Endothelial cell of umbilical vein (primary cell): ENCODE measurements at regions not wholly inside any gene's neighbourhood (a gene's known extent, or its start where the extent isn't known, plus 50 kb on each side); places are given as distances from the start of the nearest gene placed in this dataset.

Source experiments
- BruUV-seq: library from RNA; stranded (reverse); fragments of 400-500 nt; replicated peaks from 2 replicates; lab custom pipeline; 2021; lab: Mats Ljungman, UMichigan
- CTCF ChIA-PET: fragments of 300-600, 350-600 bp; sonication (Branson Sonifier 250); formaldehyde crosslinking; loops from one replicate; lab custom pipeline; 2021; ENCODE audit warnings: antibody characterized with exemption, inconsistent platforms; lab: Charles Lee
- POLR2A ChIA-PET: fragments of 300-600, 350-600 bp; sonication (Branson Sonifier 250); formaldehyde crosslinking; loops from one replicate; lab custom pipeline; 2021; ENCODE audit warnings: antibody characterized with exemption, inconsistent platforms; lab: Charles Lee
- DNase-seq: peaks from one replicate; pipeline ENCODE4 v3.0.0-alpha.2; 2011; ENCODE audit warnings: low read depth, low spot score
- FAIRE-seq: peaks from 2 replicates; lab custom pipeline; 2011; peaks lifted over from hg19 to GRCh38; lab: Jason Lieb, UNC
- H2AFZ ChIP-seq: 2 replicates; pipeline ENCODE4 v1.6.0; 2012; ENCODE audit warnings: low read depth, low read length, control low read depth, inconsistent platforms
- H3K27ac ChIP-seq: 2 replicates; pipeline ENCODE4 v1.5.1; 2011; ENCODE audit warnings: low read depth, mild to moderate bottlenecking, control low read depth, low read length, moderate library complexity; ENCODE audit not compliant: insufficient read depth
- H3K27me3 ChIP-seq, 2 experiments: 2 replicates each; pipeline versions ENCODE4 v1.6.0 to v1.6.1; 2011; ENCODE audit warnings: low read length in 2 of 2, mixed read lengths in 1 of 2; ENCODE audit not compliant: control insufficient read depth in 2 of 2, insufficient read depth in 2 of 2
- H3K36me3 ChIP-seq, 2 experiments: 2 replicates in 1 of 2; 3 replicates in 1 of 2; pipeline ENCODE4 v1.5.1; 2011; ENCODE audit warnings: low read length in 2 of 2, mild to moderate bottlenecking in 1 of 2, moderate library complexity in 1 of 2; ENCODE audit not compliant: control insufficient read depth in 2 of 2, insufficient read depth in 2 of 2; ENCODE audit errors: extremely low read depth in 1 of 2
- H3K4me1 ChIP-seq: 3 replicates; pipeline ENCODE4 v1.5.1; 2011; ENCODE audit warnings: mild to moderate bottlenecking, low read length; ENCODE audit not compliant: control insufficient read depth, insufficient read depth; ENCODE audit errors: extremely low read depth
- H3K4me2 ChIP-seq: 2 replicates; pipeline ENCODE4 v1.6.1; 2011; ENCODE audit warnings: low read length, control low read depth, mixed read lengths; ENCODE audit not compliant: insufficient read depth
- H3K4me3 ChIP-seq, 3 experiments: fragments of 200-600 bp in 1 of 3; sonication (generic), shearing (Covaris generic) in 1 of 3; replicated peaks in 1 of 3; 2 replicates each; pipeline ENCODE4 v1.5.1; 2011 to 2016; ENCODE audit warnings: control low read depth in 3 of 3, low read length in 3 of 3, mild to moderate bottlenecking in 2 of 3, inconsistent platforms in 1 of 3, low read depth in 1 of 3, moderate library complexity in 1 of 3; ENCODE audit not compliant: insufficient read depth in 1 of 3
- H3K79me2 ChIP-seq: 2 replicates; pipeline ENCODE4 v1.6.0; 2012; ENCODE audit warnings: low read length, inconsistent platforms; ENCODE audit not compliant: control insufficient read depth, insufficient read depth
- H3K9ac ChIP-seq: replicated peaks from 2 replicates; pipeline ENCODE3; 2011; ENCODE audit warnings: low read length, control low read depth; ENCODE audit not compliant: insufficient read depth; ENCODE audit errors: extremely low read depth
- H3K9me1 ChIP-seq: replicated peaks from 3 replicates; pipeline ENCODE4 v1.6.0; 2011; ENCODE audit warnings: mild to moderate bottlenecking, low read length; ENCODE audit not compliant: control insufficient read depth, insufficient read depth; ENCODE audit errors: extremely low read depth
- H3K9me3 ChIP-seq: replicated peaks from 2 replicates; pipeline ENCODE4 v1.5.1; 2012; ENCODE audit warnings: low read length, inconsistent platforms; ENCODE audit not compliant: control insufficient read depth, insufficient read depth
- H4K20me1 ChIP-seq: replicated peaks from 2 replicates; pipeline ENCODE3; 2011; ENCODE audit warnings: mild to moderate bottlenecking, low read length; ENCODE audit not compliant: control insufficient read depth, insufficient read depth; ENCODE audit errors: extremely low read depth
- CTCF ChIP-seq, 2 donors: IDR thresholded peaks; 1 replicate in 1 of 2; 2 replicates in 1 of 2; pipeline ENCODE4 v1.5.1; 2011; ENCODE audit warnings: low read length in 2 of 2, mild to moderate bottlenecking in 2 of 2, moderate library complexity in 2 of 2, control low read depth in 1 of 2, inconsistent platforms in 1 of 2, low read depth in 1 of 2; ENCODE audit not compliant: insufficient read depth in 1 of 2; ENCODE audit errors: extremely low read depth in 1 of 2
- EZH2 ChIP-seq: IDR thresholded peaks from 2 replicates; pipeline ENCODE4 v1.6.1; 2012; ENCODE audit warnings: borderline replicate concordance, low read depth, mild to moderate bottlenecking, moderate library complexity, low read length, inconsistent platforms; ENCODE audit not compliant: severe bottlenecking
- FOS ChIP-seq: IDR thresholded peaks from 2 replicates; pipeline ENCODE4 v1.6.1; 2011; ENCODE audit warnings: mild to moderate bottlenecking, low read length, moderate library complexity, borderline replicate concordance; ENCODE audit not compliant: insufficient read depth
- GATA2 ChIP-seq: IDR thresholded peaks from 2 replicates; pipeline ENCODE4 v1.7.0; 2011; ENCODE audit warnings: low read depth, mild to moderate bottlenecking, moderate library complexity, mixed read lengths, low read length; ENCODE audit not compliant: insufficient read length, insufficient read depth
- JUN ChIP-seq: IDR thresholded peaks from 2 replicates; pipeline ENCODE4 v1.6.1; 2011; ENCODE audit warnings: borderline replicate concordance, low read depth; ENCODE audit not compliant: insufficient read length, insufficient read depth
- MAX ChIP-seq: IDR thresholded peaks from 2 replicates; pipeline ENCODE4 v1.6.1; 2011; ENCODE audit not compliant: insufficient read depth, insufficient read length
- MYC ChIP-seq: IDR thresholded peaks from one replicate; pipeline ENCODE4 v1.6.1; 2011; ENCODE audit warnings: mild to moderate bottlenecking, low read depth, low read length
- POLR2A ChIP-seq: IDR thresholded peaks from 2 replicates; pipeline ENCODE4 v1.6.1; 2012; ENCODE audit warnings: low read depth, mild to moderate bottlenecking, control low read depth, low read length
- POLR2AphosphoS5 ChIP-seq: IDR thresholded peaks from 2 replicates; pipeline ENCODE4 v1.6.1; 2012; ENCODE audit warnings: low read depth, mild to moderate bottlenecking, control low read depth, low read length, moderate library complexity; ENCODE audit not compliant: insufficient read depth
- dilution Hi-C: fragments of 300-500 bp; cut with MboI; formaldehyde crosslinking; loops from one replicate; pipeline ENCODE4 v1.15.0; 2019; ENCODE audit warnings: low sequenced_read_pairs; ENCODE audit not compliant: extremely low pct_ligation_motif_present
- intact Hi-C: fragments of 100-400 bp; cut with micrococcal nuclease; formaldehyde crosslinking; loops from one replicate; pipeline ENCODE4 v1.10.0; 2022

GRCh38 chr7:20554072-20554471 lies 61.4 kb upstream of the ABCB5 start:
- Histone ChIP-seq H3K27me3 (no peaks in the 10 kb centered on the region), H3K27ac (no peak overlapping the region), H3K9me1 (no peaks in the 10 kb centered on the region), H3K4me1 (no peaks in the 10 kb centered on the region), H3K4me2 (no peak overlapping the region), H3K4me3 (no peak overlapping the region), H3K9me3 (no peaks in the 10 kb centered on the region), H3K36me3 (no peaks in the 10 kb centered on the region), H3K9ac (no peak overlapping the region), H3K79me2 (no peaks in the 10 kb centered on the region), H2AFZ (no peak overlapping the region), H4K20me1 (no peaks in the 10 kb centered on the region)
- ChIA-PET POLR2A (interaction anchor here (0.6 kb wide), 1 partner anchor 57 kb away, joined by 3 read pairs; no protein-coding TSS in a partner anchor), CTCF (no interaction called here)
- DNase-seq (no peak), FAIRE-seq (no peak)
- dilution Hi-C loops (no loop called here), intact Hi-C loops (no loop called here)
- no peak for TF ChIP-seq FOS
- no peak for TF ChIP-seq CTCF (IDR thresholded peaks at IDR 0.05; ENCODE audit: extremely low read depth in 1 of 2, insufficient read depth in 1 of 2, low read depth in 1 of 2, low read length in 2 of 2)
- no peak for TF ChIP-seq MAX
- TF ChIP-seq MYC, result no peak
- TF ChIP-seq POLR2AphosphoS5, result no peak
- no peak for TF ChIP-seq GATA2
- TF ChIP-seq EZH2, result no peak
- TF ChIP-seq JUN, result no peak
- no peak for TF ChIP-seq POLR2A
- no TSS peak for BruUV-seq
